A549 (cell line): ENCODE measurements at regions not wholly inside any gene's neighbourhood (a gene's known extent, or its start where the extent isn't known, plus 50 kb on each side); places are given as distances from the start of the nearest gene placed in this dataset.

Experiments
- ATAC-seq, 2 experiments: fragments of 200-7000 bp in 1 of 2; fragments of >200 bp in 1 of 2; cut with Nextera tagmentation in 1 of 2; cut with Tn5 transposase in 1 of 2; 3 replicates each; pipeline versions ENCODE4 v1.8.0 to v1.9.1; 2018 to 2020; ENCODE audit warnings: mild to moderate bottlenecking in 1 of 2, moderate library complexity in 1 of 2
- CTCF ChIA-PET: fragments of 300-600 bp; sonication (Branson Sonifier 250); formaldehyde crosslinking; extraction: SDS; loops from one replicate; lab custom pipeline; 2021; ENCODE audit warnings: antibody characterized with exemption, inconsistent platforms; lab: Yijun Ruan, JAX
- POLR2A ChIA-PET: fragments of 350-600 bp; formaldehyde crosslinking; extraction: SDS; loops from one replicate; lab custom pipeline; 2021; ENCODE audit warnings: antibody characterized with exemption, inconsistent platforms; lab: Yijun Ruan, JAX
- DNase-seq, 2 experiments: peaks; one replicate each; pipeline versions ENCODE4 v3.0.0 to v3.0.0-alpha.2; 2011 to 2016; ENCODE audit warnings: low read depth in 1 of 2, low spot score in 1 of 2
- FAIRE-seq: peaks from 2 replicates; lab custom pipeline; 2011; peaks lifted over from hg19 to GRCh38; lab: Jason Lieb, UNC
- H3K27ac ChIP-seq, 2 experiments: fragments of >200 bp; sonication (Bioruptor Twin); formaldehyde crosslinking; 3 replicates each; pipeline ENCODE4 v1.5.1; 2016 to 2017
- H3K4me1 ChIP-seq: fragments of >200 bp; sonication (Bioruptor Twin); formaldehyde crosslinking; 3 replicates; pipeline ENCODE4 v1.6.1; 2016
- H3K4me2 ChIP-seq: fragments of >200 bp; sonication (Bioruptor Twin); formaldehyde crosslinking; 3 replicates; pipeline ENCODE4 v1.6.1; 2016
- H3K4me3 ChIP-seq: fragments of >200 bp; sonication (Bioruptor Twin); formaldehyde crosslinking; 3 replicates; pipeline ENCODE4 v1.5.1; 2016
- H3K9me3 ChIP-seq: fragments of >200 bp; sonication (Bioruptor Twin); formaldehyde crosslinking; 3 replicates; pipeline ENCODE4 v1.6.1; 2016
- ATOH8 ChIP-seq: fragments of 250-450 bp; sonication (Bioruptor Pico); IDR thresholded peaks from 2 replicates; pipeline ENCODE4 v1.5.0; 2020; ENCODE audit warnings: low read depth, mild to moderate bottlenecking, moderate library complexity
- CEBPB ChIP-seq, 2 experiments: fragments of >200 bp in 1 of 2; sonication (Bioruptor Twin) in 1 of 2; formaldehyde crosslinking in 1 of 2; IDR thresholded peaks; 2 replicates each; pipeline ENCODE4 v1.6.1; 2012 to 2016
- CHD2 ChIP-seq: fragments of 150-350 bp; IDR thresholded peaks from 2 replicates; pipeline ENCODE4 v1.6.1; 2014; ENCODE audit warnings: low read length; ENCODE audit not compliant: partially characterized antibody
- EHMT2 ChIP-seq: fragments of 200-600 bp; sonication (generic); IDR thresholded peaks from 2 replicates; pipeline ENCODE4 v1.6.1; 2016; ENCODE audit warnings: antibody characterized with exemption, low read depth, mild to moderate bottlenecking, moderate library complexity
- EP300 ChIP-seq, 2 experiments: fragments of >200 bp; sonication (Bioruptor Twin); formaldehyde crosslinking; IDR thresholded peaks; 2 replicates in 1 of 2; 3 replicates in 1 of 2; pipeline ENCODE4 v1.6.1; 2016 to 2017
- ESRRA ChIP-seq: fragments of 150-350 bp; IDR thresholded peaks from 2 replicates; pipeline ENCODE4 v1.6.1; 2014; ENCODE audit warnings: mild to moderate bottlenecking, low read length, borderline replicate concordance
- FOXS1 ChIP-seq: fragments of 250-450 bp; sonication (Bioruptor Pico); IDR thresholded peaks from 2 replicates; pipeline ENCODE4 v1.5.0; 2020; ENCODE audit warnings: mild to moderate bottlenecking, moderate library complexity
- HOXB5 ChIP-seq: fragments of 250-450 bp; sonication (Bioruptor Pico); IDR thresholded peaks from 2 replicates; pipeline ENCODE4 v1.5.0; 2020; ENCODE audit warnings: mild to moderate bottlenecking, moderate library complexity
- JUN ChIP-seq, 2 experiments: fragments of >200 bp; sonication (Bioruptor Twin); formaldehyde crosslinking; IDR thresholded peaks; 2 replicates in 1 of 2; 3 replicates in 1 of 2; pipeline ENCODE4 v1.6.1; 2016 to 2017
- JUNB ChIP-seq: fragments of >200 bp; sonication (Bioruptor Twin); formaldehyde crosslinking; IDR thresholded peaks from 2 replicates; pipeline ENCODE4 v1.6.1; 2016
- MAFK ChIP-seq: fragments of 450-650 bp; IDR thresholded peaks from 2 replicates; pipeline ENCODE4 v1.6.1; 2014; ENCODE audit not compliant: partially characterized antibody
- MAZ ChIP-seq: fragments of 150-350 bp; IDR thresholded peaks from 2 replicates; pipeline ENCODE4 v1.6.1; 2014; ENCODE audit warnings: antibody characterized with exemption, low read depth, low read length, borderline replicate concordance
- NFE2L2 ChIP-seq: fragments of 150-350 bp; conservative IDR thresholded peaks from 2 replicates; pipeline ENCODE4 v1.6.1; 2014; ENCODE audit warnings: low read length
- PBX3 ChIP-seq: IDR thresholded peaks from 2 replicates; pipeline ENCODE4 v1.6.1; 2012
- RAD21 ChIP-seq, 2 experiments: fragments of >200 bp in 1 of 2; sonication (Bioruptor Twin) in 1 of 2; formaldehyde crosslinking in 1 of 2; IDR thresholded peaks in 1 of 2; conservative IDR thresholded peaks in 1 of 2; 2 replicates in 1 of 2; 3 replicates in 1 of 2; pipeline ENCODE4 v1.6.1; 2012 to 2018; ENCODE audit warnings: inconsistent platforms in 1 of 2
- RNF2 ChIP-seq: fragments of 200-600 bp; sonication (generic); IDR thresholded peaks from 2 replicates; pipeline ENCODE4 v1.6.1; 2016; ENCODE audit warnings: low read depth, mild to moderate bottlenecking, antibody characterized with exemption, moderate library complexity, borderline replicate concordance
- USF2 ChIP-seq: fragments of 450-650 bp; IDR thresholded peaks from 2 replicates; pipeline ENCODE4 v1.6.1; 2014; ENCODE audit warnings: antibody characterized with exemption
- ZC3H11A ChIP-seq: fragments of 450-650 bp; IDR thresholded peaks from 2 replicates; pipeline ENCODE4 v1.6.1; 2014; ENCODE audit warnings: antibody characterized with exemption, mild to moderate bottlenecking
- ZNF302 ChIP-seq: fragments of 250-450 bp; sonication (Bioruptor Pico); IDR thresholded peaks from 2 replicates; pipeline ENCODE4 v1.9.0; 2021; ENCODE audit warnings: inconsistent platforms, mild to moderate bottlenecking, moderate library complexity
- ZSCAN20 ChIP-seq: fragments of 250-450 bp; sonication (Bioruptor Pico); IDR thresholded peaks from 2 replicates; pipeline ENCODE4 v1.8.0; 2022; ENCODE audit warnings: mild to moderate bottlenecking, moderate library complexity
- WGBS: methylation state at CpG from one replicate; pipeline ENCODE4 v1.1.6; 2017; ENCODE audit errors: missing lambda C conversion rate; 5-methylcytosine and 5-hydroxymethylcytosine counted together

- ChIA-PET POLR2A (no interaction called here), CTCF (no interaction called here)
- TF ChIP-seq CHD2 (no peak), MAZ (no peak), HOXB5 (no peak), ZSCAN20 (CRISPR knock-in tag) (no peak), FOXS1 (CRISPR knock-in tag) (no peak), MAFK (no peak), JUN (IDR thresholded peaks at IDR 0.05) (no peak), RAD21 (conservative IDR thresholded peaks at IDR 0.05 in 1 of 2, IDR thresholded peaks at IDR 0.05 in 1 of 2) (no peak)
- Histone ChIP-seq H3K27ac (no peak overlapping the region), H3K9me3 (no peaks in the 10 kb centered on the region), H3K4me2 (no peak overlapping the region), H3K4me1 (no peaks in the 10 kb centered on the region), H3K4me3 (no peak overlapping the region)
- 0% methylated on average over 1 of the region's 1 CpG for WGBS
- no peak for ATAC-seq
- DNase-seq, result no peak
- FAIRE-seq, result peak; percentile 59
Observed at GRCh38 chrX:25279510-25279909, 263.7 kb upstream of the ARX start.

- POLR2A ChIA-PET, result no interaction called here
- Histone ChIP-seq H3K9me3 (no peaks in the 10 kb centered on the region), H3K4me1 (no peaks in the 10 kb centered on the region), H3K4me2 (no peak overlapping the region), H3K4me3 (no peak overlapping the region), H3K27ac (no peak overlapping the region)
- DNase-seq, result no peak
- no peak for FAIRE-seq
- TF ChIP-seq JUN (IDR thresholded peaks at IDR 0.05) (no peak), RNF2 (no peak), CEBPB (IDR thresholded peaks at IDR 0.05) (no peak), ZSCAN20 (CRISPR knock-in tag) (no peak), NFE2L2 (no peak), EP300 (IDR thresholded peaks at IDR 0.05) (no peak), ATOH8 (no peak), PBX3 (no peak), USF2 (no peak), ESRRA (no peak), MAZ (no peak)
- no peak for ATAC-seq
- CTCF ChIA-PET, result no interaction called here
Observed at GRCh38 chrX:25278341-25278740, 262.6 kb upstream of the ARX start.

GRCh38 chrX:25277574-25277973 lies 261.8 kb upstream of the ARX start:
- TF ChIP-seq ZNF302 (CRISPR knock-in tag), result no peak
- TF ChIP-seq EP300 (IDR thresholded peaks at IDR 0.05), result no peak
- no peak for TF ChIP-seq CEBPB (IDR thresholded peaks at IDR 0.05)
- TF ChIP-seq EHMT2, result no peak
- no peak for TF ChIP-seq ZC3H11A
- no peak for TF ChIP-seq JUNB
- TF ChIP-seq, all 56 proteins: peak for 0
- ChIA-PET CTCF (no interaction called here), POLR2A (no interaction called here)
- no peak for DNase-seq
- no peak overlapping the region for H3K4me2 ChIP-seq
- WGBS, result 35% methylated on average over 3 of the region's 3 CpGs
- H3K27ac ChIP-seq, result no peak overlapping the region
- no peak for ATAC-seq
- FAIRE-seq, result no peak
- no peaks in the 10 kb centered on the region for H3K9me3 ChIP-seq
- no peaks in the 10 kb centered on the region for H3K4me1 ChIP-seq
- no peak overlapping the region for H3K4me3 ChIP-seq
